Kidney (tissue), 13 donors: ENCODE measurements at regions not wholly inside any gene's neighbourhood (a gene's known extent, or its start where the extent isn't known, plus 50 kb on each side); places are given as distances from the start of the nearest gene placed in this dataset.

Experiments
- DNase-seq, 5 donors: peaks; one replicate each; pipeline ENCODE4 v3.0.0-alpha.2; 2013 to 2020
- FAIRE-seq: peaks from 2 replicates; lab custom pipeline; 2012; peaks lifted over from hg19 to GRCh38; lab: Jason Lieb, UNC
- H3K27ac ChIP-seq, 2 donors: one replicate each; pipeline ENCODE4 v1.7.0; 2013; ENCODE audit warnings: low read depth in 2 of 2, low read length in 2 of 2, inconsistent platforms in 1 of 2
- H3K27me3 ChIP-seq: one replicate; pipeline ENCODE4 v1.7.1; 2013; ENCODE audit warnings: low read length, inconsistent platforms; ENCODE audit not compliant: control insufficient read depth, insufficient read depth
- H3K36me3 ChIP-seq, 3 donors: one replicate each; pipeline versions ENCODE4 v1.7.0 to v1.7.1; 2013; ENCODE audit warnings: low read length in 3 of 3, control low read depth in 1 of 3, inconsistent platforms in 1 of 3; ENCODE audit not compliant: insufficient read depth in 3 of 3, control insufficient read depth in 2 of 3
- H3K4me1 ChIP-seq, 3 donors: one replicate each; pipeline versions ENCODE4 v1.7.0 to v1.7.1; 2013; ENCODE audit warnings: low read length in 3 of 3, inconsistent platforms in 1 of 3, low read depth in 1 of 3; ENCODE audit not compliant: control insufficient read depth in 2 of 3, insufficient read depth in 2 of 3
- H3K4me3 ChIP-seq, 3 donors: one replicate each; pipeline versions ENCODE4 v1.7.0 to v1.8.1; 2013; ENCODE audit warnings: low read length in 3 of 3, control low read depth in 1 of 3, inconsistent platforms in 1 of 3
- H3K9ac ChIP-seq, 3 donors: one replicate each; pipeline versions ENCODE4 v1.7.0 to v1.7.1; 2013; ENCODE audit warnings: low read length in 3 of 3, control low read depth in 1 of 3, inconsistent platforms in 1 of 3
- H3K9me3 ChIP-seq, 3 donors: one replicate each; pipeline versions ENCODE4 v1.7.0 to v1.7.1; 2013; ENCODE audit warnings: low read length in 3 of 3, control low read depth in 1 of 3, inconsistent platforms in 1 of 3; ENCODE audit not compliant: control insufficient read depth in 2 of 3, insufficient read depth in 1 of 3
- intact Hi-C: fragments of 100-400 bp; cut with DNase I; formaldehyde crosslinking; loops from one replicate; pipeline ENCODE4 v1.11.1; 2022
- TF ChIP-seq, protein P1 (sequence below): IDR thresholded peaks from 3 replicates; pipeline ENCODE4 v1.5.1; 2012; ENCODE audit warnings: mild to moderate bottlenecking, moderate library complexity, borderline replicate concordance; ENCODE audit not compliant: insufficient read depth; ENCODE audit errors: extremely low read depth
- donor health status: control.
- donor health status: control.
- donor health status: control.
- donor health status: control.
- donor health status: control.
- donor health status: DM: yes; HTN: yes; CAD: no.
- donor health status: Normal renal cell carcinoma (clear cell type).

DNA sequence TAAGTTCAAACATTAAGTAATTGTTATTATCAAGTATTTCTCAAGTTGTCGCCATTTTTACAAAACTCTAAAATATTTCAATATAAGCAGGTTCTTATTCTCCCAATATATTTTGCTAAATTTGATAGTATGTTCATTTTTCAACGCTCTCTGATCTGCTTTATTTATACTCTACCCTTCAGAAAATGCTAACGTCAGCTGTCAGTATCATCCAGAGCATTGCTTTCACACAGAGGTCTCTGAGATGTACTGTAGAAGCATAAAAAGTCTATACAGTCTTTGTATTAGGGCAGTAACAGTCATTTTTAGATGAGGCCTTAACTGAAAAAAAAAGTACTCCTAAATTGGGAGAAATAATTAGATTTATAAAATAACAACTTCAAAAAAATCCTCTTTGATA, 533.1 kb upstream of the LRFN5 start:
- DNase-seq (no peak), FAIRE-seq (no peak)
- Histone ChIP-seq H3K4me3 (no peak overlapping the region), H3K36me3 (no peaks in the 10 kb centered on the region), H3K9ac (no peak overlapping the region), H3K27ac (no peak overlapping the region), H3K4me1 (no peaks in the 10 kb centered on the region), H3K9me3 (no peaks in the 10 kb centered on the region), H3K27me3 (no peaks in the 10 kb centered on the region)
- TF ChIP-seq, protein P1, sequence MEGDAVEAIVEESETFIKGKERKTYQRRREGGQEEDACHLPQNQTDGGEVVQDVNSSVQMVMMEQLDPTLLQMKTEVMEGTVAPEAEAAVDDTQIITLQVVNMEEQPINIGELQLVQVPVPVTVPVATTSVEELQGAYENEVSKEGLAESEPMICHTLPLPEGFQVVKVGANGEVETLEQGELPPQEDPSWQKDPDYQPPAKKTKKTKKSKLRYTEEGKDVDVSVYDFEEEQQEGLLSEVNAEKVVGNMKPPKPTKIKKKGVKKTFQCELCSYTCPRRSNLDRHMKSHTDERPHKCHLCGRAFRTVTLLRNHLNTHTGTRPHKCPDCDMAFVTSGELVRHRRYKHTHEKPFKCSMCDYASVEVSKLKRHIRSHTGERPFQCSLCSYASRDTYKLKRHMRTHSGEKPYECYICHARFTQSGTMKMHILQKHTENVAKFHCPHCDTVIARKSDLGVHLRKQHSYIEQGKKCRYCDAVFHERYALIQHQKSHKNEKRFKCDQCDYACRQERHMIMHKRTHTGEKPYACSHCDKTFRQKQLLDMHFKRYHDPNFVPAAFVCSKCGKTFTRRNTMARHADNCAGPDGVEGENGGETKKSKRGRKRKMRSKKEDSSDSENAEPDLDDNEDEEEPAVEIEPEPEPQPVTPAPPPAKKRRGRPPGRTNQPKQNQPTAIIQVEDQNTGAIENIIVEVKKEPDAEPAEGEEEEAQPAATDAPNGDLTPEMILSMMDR, result no peak
- intact Hi-C loops, result no loop called here

GRCh38 chr14:41072776-41073175, 533.9 kb upstream of the LRFN5 start:
- no peaks in the 10 kb centered on the region for H3K4me1 ChIP-seq
- no peak for DNase-seq
- no peak overlapping the region for H3K4me3 ChIP-seq
- no peaks in the 10 kb centered on the region for H3K9me3 ChIP-seq
- no peak for FAIRE-seq
- H3K27ac ChIP-seq, result no peak overlapping the region
- intact Hi-C loops, result no loop called here
- no peak overlapping the region for H3K9ac ChIP-seq
- H3K36me3 ChIP-seq, result no peaks in the 10 kb centered on the region
- no peaks in the 10 kb centered on the region for H3K27me3 ChIP-seq
- TF ChIP-seq, protein P1, result no peak

DNA sequence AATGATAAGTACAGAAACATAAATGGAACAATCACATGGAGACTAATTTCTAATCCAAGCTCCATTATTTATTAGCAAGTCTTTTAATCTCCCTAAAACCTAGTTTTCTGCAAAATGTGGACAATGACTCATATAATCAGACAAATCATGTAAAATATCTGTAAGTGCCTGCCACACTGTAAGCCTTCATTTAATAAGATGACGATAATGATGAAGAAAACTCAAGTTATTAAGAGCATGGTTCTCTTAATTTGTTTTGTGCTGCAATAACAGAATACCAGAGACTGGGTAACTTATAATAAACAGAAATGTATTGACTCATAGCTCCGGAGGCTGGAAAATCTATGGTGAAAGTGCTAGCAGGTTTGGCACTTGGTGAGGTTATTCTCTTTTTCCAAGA, 535.3 kb upstream of the LRFN5 start:
- H3K9ac ChIP-seq, result no peak overlapping the region
- FAIRE-seq, result no peak
- no peak for DNase-seq
- H3K4me1 ChIP-seq, result no peaks in the 10 kb centered on the region
- H3K27ac ChIP-seq, result no peak overlapping the region
- no peaks in the 10 kb centered on the region for H3K36me3 ChIP-seq
- H3K9me3 ChIP-seq, result no peaks in the 10 kb centered on the region
- no peak overlapping the region for H3K4me3 ChIP-seq
- intact Hi-C loops, result no loop called here
- no peaks in the 10 kb centered on the region for H3K27me3 ChIP-seq
- TF ChIP-seq, protein P1, result no peak

- no peaks in the 10 kb centered on the region for H3K36me3 ChIP-seq
- no peaks in the 10 kb centered on the region for H3K4me1 ChIP-seq
- no peak for FAIRE-seq
- peak in 1 of 5 donors; percentile 16 for DNase-seq
- intact Hi-C loops, result no loop called here
- H3K27ac ChIP-seq, result no peak overlapping the region
- H3K9ac ChIP-seq, result no peak overlapping the region
- no peaks in the 10 kb centered on the region for H3K27me3 ChIP-seq
- H3K4me3 ChIP-seq, result no peak overlapping the region
- H3K9me3 ChIP-seq, result no peaks in the 10 kb centered on the region
- TF ChIP-seq, protein P1, result no peak
Observed at GRCh38 chr14:41062826-41063225, 543.9 kb upstream of the LRFN5 start.
